Loucy (cell line): ENCODE measurements at regions not wholly inside any gene's neighbourhood (a gene's known extent, or its start where the extent isn't known, plus 50 kb on each side); places are given as distances from the start of the nearest gene placed in this dataset.

ENCODE experiments used
- H2AFZ ChIP-seq: fragments of 200-600 bp; sonication (generic); 2 replicates; pipeline ENCODE4 v1.6.0; 2016; ENCODE audit warnings: antibody characterized with exemption, mild to moderate bottlenecking, low read length, moderate library complexity
- H3F3A ChIP-seq: fragments of 200-600 bp; 2 replicates; pipeline ENCODE4 v1.6.0; 2016; ENCODE audit warnings: antibody characterized with exemption, low read depth, mild to moderate bottlenecking
- H3K27me3 ChIP-seq: fragments of 200-600 bp; sonication (generic); 2 replicates; pipeline ENCODE4 v1.6.1; 2014; ENCODE audit warnings: low read length, mild to moderate bottlenecking; ENCODE audit not compliant: insufficient read depth, poor library complexity, severe bottlenecking
- H3K36me3 ChIP-seq: fragments of 200-600 bp; sonication (generic); 2 replicates; pipeline ENCODE4 v1.6.1; 2016; ENCODE audit warnings: low read length; ENCODE audit not compliant: insufficient read depth
- H3K4me1 ChIP-seq: fragments of 200-600 bp; sonication (generic); 2 replicates; pipeline ENCODE4 v1.5.1; 2014; ENCODE audit warnings: low read length, mild to moderate bottlenecking; ENCODE audit not compliant: insufficient read depth, poor library complexity, severe bottlenecking
- H3K4me2 ChIP-seq: fragments of 200-600 bp; sonication (generic); 2 replicates; pipeline ENCODE4 v1.6.0; 2014; ENCODE audit warnings: antibody characterized with exemption, low read length, low read depth, mild to moderate bottlenecking; ENCODE audit not compliant: poor library complexity, severe bottlenecking
- H3K4me3 ChIP-seq: fragments of 200-600 bp; sonication (generic); 2 replicates; pipeline ENCODE4 v1.5.1; 2014; ENCODE audit warnings: low read length, mild to moderate bottlenecking, mixed read lengths; ENCODE audit not compliant: poor library complexity, severe bottlenecking
- H3K79me2 ChIP-seq: fragments of 200-600 bp; sonication (generic); 2 replicates; pipeline ENCODE4 v1.6.1; 2014; ENCODE audit warnings: low read length; ENCODE audit not compliant: insufficient read depth
- H3K9ac ChIP-seq: fragments of 200-600 bp; sonication (generic); 2 replicates; pipeline ENCODE4 v1.6.0; 2014; ENCODE audit warnings: mild to moderate bottlenecking, low read depth, low read length, moderate library complexity; ENCODE audit not compliant: poor library complexity, severe bottlenecking
- H3K9me2 ChIP-seq: fragments of 200-600 bp; sonication (generic); replicated peaks from 2 replicates; pipeline ENCODE4 v1.6.1; 2016; ENCODE audit warnings: low read depth, low read length, mixed read lengths
- H3K9me3 ChIP-seq: fragments of 200-600 bp; sonication (generic); 2 replicates; pipeline ENCODE4 v1.6.1; 2014; ENCODE audit warnings: mild to moderate bottlenecking, antibody characterized with exemption, low read length, low read depth; ENCODE audit not compliant: insufficient read depth
- H4K20me1 ChIP-seq: fragments of 200-600 bp; sonication (generic); 2 replicates; pipeline ENCODE4 v1.6.0; 2014; ENCODE audit warnings: antibody characterized with exemption, low read length, mild to moderate bottlenecking; ENCODE audit not compliant: insufficient read depth, poor library complexity, severe bottlenecking
- CTCF ChIP-seq: fragments of 200-600 bp; sonication (generic); conservative IDR thresholded peaks from 2 replicates; pipeline ENCODE4 v1.5.1; 2014; ENCODE audit warnings: mild to moderate bottlenecking, antibody characterized with exemption, low read length
- EZH2phosphoT487 ChIP-seq: fragments of 200-600 bp; IDR thresholded peaks from 2 replicates; pipeline ENCODE4 v1.6.1; 2018; ENCODE audit warnings: antibody characterized with exemption, mild to moderate bottlenecking, moderate library complexity, borderline replicate concordance

GRCh38 chr6:103154779-103155572, 1704.7 kb downstream of the HACE1 start:
- no peaks in the 10 kb centered on the region for H3K36me3 ChIP-seq
- no peak overlapping the region for H3K4me3 ChIP-seq
- TF ChIP-seq CTCF = no peak
- no peak for TF ChIP-seq EZH2phosphoT487
- no peaks in the 10 kb centered on the region for H3K9me2 ChIP-seq
- no peak overlapping the region for H3K9ac ChIP-seq
- no peaks in the 10 kb centered on the region for H3K27me3 ChIP-seq
- no peaks in the 10 kb centered on the region for H4K20me1 ChIP-seq
- H2AFZ ChIP-seq = no peak overlapping the region
- no peaks in the 10 kb centered on the region for H3K9me3 ChIP-seq
- H3K4me2 ChIP-seq = no peak overlapping the region
- no peaks in the 10 kb centered on the region for H3K4me1 ChIP-seq
- H3F3A ChIP-seq = no peaks in the 10 kb centered on the region
- H3K79me2 ChIP-seq = no peaks in the 10 kb centered on the region

DNA sequence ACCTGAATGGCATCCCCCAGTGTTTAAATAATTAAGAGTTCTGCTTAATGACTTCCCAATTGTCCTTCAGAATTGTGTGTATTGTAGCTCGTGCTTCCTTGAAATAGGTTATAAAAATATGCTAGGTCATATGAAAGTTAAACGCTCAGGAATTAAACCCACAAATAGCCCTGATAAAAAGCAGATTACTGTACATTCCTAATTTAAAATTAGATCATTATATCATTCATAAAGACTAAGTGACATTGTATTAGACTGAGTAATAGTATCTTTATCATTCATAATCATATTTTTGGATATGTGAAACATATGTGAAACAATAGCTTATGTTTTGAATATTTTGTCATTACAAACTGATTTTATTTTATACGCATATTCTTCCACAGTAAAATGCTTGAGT, 1706.7 kb downstream of the HACE1 start:
- H4K20me1 ChIP-seq = no peaks in the 10 kb centered on the region
- H3K27me3 ChIP-seq = no peaks in the 10 kb centered on the region
- H3K9me3 ChIP-seq = no peaks in the 10 kb centered on the region
- H3K4me3 ChIP-seq = no peak overlapping the region
- no peaks in the 10 kb centered on the region for H3K4me1 ChIP-seq
- TF ChIP-seq CTCF = no peak
- no peak for TF ChIP-seq EZH2phosphoT487
- H3K79me2 ChIP-seq = no peaks in the 10 kb centered on the region
- no peak overlapping the region for H3K9ac ChIP-seq
- no peaks in the 10 kb centered on the region for H3F3A ChIP-seq
- no peaks in the 10 kb centered on the region for H3K36me3 ChIP-seq
- H3K9me2 ChIP-seq = no peaks in the 10 kb centered on the region
- no peak overlapping the region for H3K4me2 ChIP-seq
- no peak overlapping the region for H2AFZ ChIP-seq

GRCh38 chr6:103142902-103143301, 1716.8 kb downstream of the HACE1 start:
- Histone ChIP-seq H3K9ac (no peak overlapping the region), H3K9me3 (no peaks in the 10 kb centered on the region), H3K79me2 (no peaks in the 10 kb centered on the region), H4K20me1 (no peaks in the 10 kb centered on the region), H3K9me2 (no peaks in the 10 kb centered on the region), H3F3A (no peaks in the 10 kb centered on the region), H3K36me3 (no peaks in the 10 kb centered on the region), H3K4me3 (no peak overlapping the region), H3K27me3 (no peaks in the 10 kb centered on the region), H3K4me2 (no peak overlapping the region), H3K4me1 (no peaks in the 10 kb centered on the region), H2AFZ (no peak overlapping the region)
- TF ChIP-seq EZH2phosphoT487 (no peak), CTCF (no peak)
